ENCODE measurements at regions not wholly inside any gene's neighbourhood (a gene's known extent, or its start where the extent isn't known, plus 50 kb on each side); places are given as distances from the start of the nearest gene placed in this dataset.
"Not testable (repeated sequence)": the region's sequence is repeated elsewhere in the genome, so short reads cannot be mapped to it uniquely, and the experiment has no call there.

DNA sequence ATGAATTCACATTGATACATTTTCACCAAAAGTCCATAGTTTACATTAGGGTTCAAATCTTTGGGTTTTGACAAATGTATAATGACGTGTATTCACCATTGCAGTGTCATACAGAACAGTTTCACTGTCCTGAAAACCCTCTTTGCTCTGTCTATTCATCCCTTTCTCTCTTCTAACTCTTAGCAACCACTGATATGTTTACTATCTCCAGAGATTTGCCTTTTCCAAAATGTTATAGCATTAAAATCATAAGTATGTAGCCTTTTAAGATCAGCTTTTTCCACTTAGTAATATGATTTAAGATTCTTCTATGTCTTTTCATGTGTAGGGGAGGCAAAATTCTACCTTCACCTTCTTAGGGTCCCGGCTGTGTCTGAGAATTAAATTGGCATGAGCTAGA is 203.8 kb downstream of the TPRG1 start:
- DNase-seq: no peak

DNA sequence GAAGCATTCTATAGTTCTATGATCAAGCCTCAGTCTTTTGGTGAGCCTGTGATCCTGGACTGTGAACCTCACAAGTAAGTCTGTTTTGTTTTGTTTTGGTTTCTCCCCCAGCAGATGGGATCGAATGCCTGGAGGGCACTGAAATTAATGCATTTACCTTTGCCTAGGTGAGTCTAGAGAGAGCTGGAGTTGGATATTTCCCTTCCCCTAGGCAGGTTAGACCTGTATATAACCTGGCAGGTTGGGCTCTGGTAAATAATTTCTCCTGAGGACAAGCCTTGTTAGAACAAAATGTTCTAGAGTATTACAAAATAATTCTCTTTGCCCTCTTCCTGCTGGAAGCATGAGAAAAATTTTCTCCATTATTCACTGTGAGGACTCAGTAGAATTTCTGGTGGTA is 211.9 kb downstream of the TPRG1 start:
- no peak for DNase-seq

DNA sequence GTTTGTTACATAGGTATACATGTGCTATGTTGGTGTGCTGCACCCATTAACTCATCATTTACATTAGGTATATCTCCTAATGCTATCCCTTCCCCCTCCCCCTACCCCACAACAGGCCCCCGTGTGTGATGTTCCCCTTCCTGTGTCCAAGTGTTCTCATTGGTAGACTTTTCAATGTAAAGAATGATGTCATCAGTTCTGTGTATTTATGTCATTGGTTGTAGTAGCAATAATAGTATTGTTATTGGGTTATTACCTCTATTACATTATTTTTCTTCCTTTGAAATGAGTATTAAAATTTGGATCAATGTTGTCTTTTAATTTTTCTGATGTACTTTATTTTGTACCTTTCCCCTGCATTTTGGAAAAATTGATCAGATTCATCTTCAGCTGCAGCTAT is 214.1 kb downstream of the TPRG1 start:
- DNase-seq: not testable (repeated sequence)

DNA sequence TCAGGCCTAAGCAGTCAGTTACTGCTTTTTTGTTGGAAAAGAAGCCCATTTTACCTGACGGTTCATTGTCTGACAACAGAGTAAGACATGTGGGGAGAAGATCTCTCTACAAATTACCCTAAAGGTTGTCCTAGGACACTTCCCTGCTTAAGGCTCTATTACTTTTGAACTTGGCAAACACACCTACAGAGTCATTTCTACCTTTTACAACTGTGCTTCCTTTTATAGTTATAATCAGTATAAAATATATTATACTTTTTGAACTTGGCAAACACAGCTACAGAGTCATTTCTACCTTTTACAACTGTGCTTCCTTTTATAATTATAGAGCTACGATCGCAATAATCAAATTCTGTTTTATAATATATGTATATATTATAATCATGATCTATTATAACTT is 215.0 kb downstream of the TPRG1 start:
- no peak for DNase-seq

- DNase-seq: no peak
Measured at GRCh38 chr3:189389346-189389745, 217.6 kb downstream of the TPRG1 start.

- no peak for DNase-seq
Measured at GRCh38 chr3:189393598-189393997, 221.8 kb downstream of the TPRG1 start.

DNA sequence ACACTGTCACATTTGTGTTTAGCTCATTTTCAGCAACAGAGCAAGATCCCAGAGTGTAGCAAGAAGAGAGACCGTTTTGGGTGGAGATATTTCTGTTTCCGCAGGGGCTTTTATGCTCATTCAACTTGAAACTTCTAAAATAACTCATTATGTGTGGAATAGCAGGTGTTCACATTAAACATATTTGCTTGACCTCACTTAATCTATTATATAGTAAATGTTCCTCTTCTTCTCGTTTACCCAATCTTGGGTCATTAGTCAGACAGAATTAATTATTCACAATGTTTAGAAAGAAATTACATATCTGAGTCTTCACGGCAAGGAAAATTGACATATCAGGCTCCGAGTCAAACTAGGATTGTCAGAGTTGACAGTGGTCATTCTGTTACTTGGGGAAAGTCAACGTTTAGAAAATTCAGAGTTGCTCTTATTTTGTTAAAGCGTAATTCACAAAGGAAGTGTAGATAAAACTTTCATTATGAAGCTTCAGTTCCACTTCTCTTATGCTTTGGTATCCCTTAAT is 222.9 kb downstream of the TPRG1 start:
- no peak for DNase-seq

- DNase-seq: no peak
Measured at GRCh38 chr3:189395825-189396224, 224.1 kb downstream of the TPRG1 start.

GRCh38 chr3:189398656-189399055 is 226.9 kb downstream of the TPRG1 start:
- no peak for DNase-seq

DNA sequence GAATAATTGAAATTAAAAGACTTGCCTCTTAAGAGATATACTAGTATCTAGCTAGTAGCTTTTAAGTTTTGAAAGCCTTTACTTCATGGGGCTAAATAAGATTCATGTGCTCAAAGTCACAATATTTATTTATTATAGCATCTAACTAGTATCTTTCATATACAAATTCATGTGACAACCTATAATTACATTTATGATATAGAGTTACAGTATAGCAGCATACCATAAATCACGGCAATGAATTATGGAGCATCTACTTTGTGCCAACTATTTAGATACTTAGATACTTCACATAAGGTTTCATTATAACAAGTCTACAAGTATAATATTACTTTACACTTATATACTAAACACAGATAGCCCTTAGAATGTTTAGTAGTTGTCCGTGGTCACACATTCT is 229.4 kb downstream of the TPRG1 start:
- no peak for DNase-seq

GRCh38 chr3:189403194-189403593 is 228.0 kb upstream of the TP63 start:
- no peak for DNase-seq

DNA sequence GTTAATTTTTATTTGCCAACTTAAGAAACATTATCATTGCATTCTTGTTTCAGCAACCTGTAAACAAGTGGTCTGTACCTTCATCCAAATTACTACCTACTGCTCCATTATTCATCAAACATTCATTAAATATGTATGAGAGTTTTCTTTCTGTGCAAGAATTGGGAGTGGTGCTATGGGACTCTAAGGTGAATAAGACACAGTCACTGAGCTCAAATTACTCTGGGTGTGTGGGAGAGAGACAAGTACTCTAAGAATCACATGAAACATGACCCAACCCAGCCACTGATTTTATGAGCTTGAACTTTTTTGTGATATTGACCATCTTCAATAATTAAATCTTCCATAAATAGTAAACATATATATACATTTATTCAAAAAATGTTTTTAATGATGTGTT is 227.2 kb upstream of the TP63 start:
- no peak for DNase-seq

DNA sequence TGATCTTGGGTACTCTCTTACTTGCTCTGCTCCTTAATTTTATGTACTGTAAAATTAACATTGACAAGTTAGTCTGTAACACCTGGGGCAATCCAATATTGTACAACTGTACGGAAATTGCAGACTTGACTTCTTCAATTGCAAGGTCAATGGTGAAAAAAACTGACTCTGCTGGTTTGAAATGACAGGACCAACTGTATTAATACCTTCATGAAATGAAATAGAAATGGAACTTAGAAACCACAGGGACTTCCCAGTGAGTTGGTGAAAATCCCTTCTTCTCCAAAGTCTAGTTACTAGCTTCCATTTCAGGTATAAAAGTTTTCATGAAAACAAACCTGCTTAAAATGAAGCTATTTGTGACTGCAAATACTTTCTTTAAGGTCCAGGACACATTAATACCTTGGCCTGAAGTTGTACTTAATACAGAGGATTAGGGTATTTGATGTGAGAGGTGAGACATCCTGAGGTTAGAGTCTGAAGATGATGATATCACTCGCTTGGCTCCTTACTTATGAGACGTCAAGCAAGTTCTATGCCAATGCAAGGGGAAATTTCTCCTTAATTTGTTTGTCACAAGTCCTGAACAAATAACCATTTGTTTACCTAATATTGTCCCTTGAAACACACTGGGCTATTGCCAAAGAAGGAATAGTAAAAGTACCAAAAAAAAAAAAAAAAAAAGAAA is 226.2 kb upstream of the TP63 start:
- no peak for DNase-seq

GRCh38 chr3:189406148-189406547 is 225.0 kb upstream of the TP63 start:
- DNase-seq: no peak

GRCh38 chr3:189410522-189410921 is 220.7 kb upstream of the TP63 start:
- no peak for DNase-seq

GRCh38 chr3:189419038-189419437 is 212.2 kb upstream of the TP63 start:
- no peak for DNase-seq

- DNase-seq: no peak
Measured at GRCh38 chr3:189419683-189420082, 211.5 kb upstream of the TP63 start.

DNA sequence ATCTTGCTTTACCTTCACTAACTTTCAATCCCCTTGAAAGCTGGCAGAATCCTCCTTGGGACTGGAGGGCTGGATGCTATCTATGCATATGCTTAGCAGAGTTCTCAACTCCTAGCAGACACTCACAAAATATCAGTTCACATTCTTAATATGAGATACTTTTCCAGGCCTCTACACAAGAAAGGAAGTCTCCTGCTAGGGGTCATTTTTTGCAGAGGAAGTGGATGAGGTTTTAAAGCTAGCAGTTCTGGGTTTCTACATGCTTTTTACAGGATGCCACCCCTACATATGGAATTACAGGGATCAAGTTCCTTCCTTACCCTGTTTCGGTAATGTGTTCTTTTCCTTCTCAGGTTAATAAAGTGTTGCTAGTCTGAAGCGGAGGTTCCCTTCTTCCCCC is 206.3 kb upstream of the TP63 start:
- no peak for DNase-seq

DNA sequence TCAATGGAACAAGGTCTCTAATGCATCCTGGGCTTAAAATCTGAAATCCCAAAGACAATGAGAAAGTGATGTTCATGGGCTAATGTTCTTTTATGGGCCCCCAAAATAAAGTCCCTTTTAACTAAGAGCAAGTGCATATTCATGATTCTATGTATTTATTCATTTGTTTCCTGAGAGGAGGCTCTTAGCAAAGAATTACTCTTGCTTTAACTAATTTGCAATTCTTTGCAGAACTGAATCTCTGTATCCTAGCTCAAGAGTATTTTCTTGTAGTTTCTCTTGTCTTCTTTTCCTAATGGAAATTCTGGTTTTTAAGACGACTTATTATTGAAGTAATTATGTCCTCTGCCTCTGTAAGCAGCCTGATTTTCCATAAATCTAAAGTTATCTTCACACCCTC is 202.2 kb upstream of the TP63 start:
- no peak for DNase-seq

DNA sequence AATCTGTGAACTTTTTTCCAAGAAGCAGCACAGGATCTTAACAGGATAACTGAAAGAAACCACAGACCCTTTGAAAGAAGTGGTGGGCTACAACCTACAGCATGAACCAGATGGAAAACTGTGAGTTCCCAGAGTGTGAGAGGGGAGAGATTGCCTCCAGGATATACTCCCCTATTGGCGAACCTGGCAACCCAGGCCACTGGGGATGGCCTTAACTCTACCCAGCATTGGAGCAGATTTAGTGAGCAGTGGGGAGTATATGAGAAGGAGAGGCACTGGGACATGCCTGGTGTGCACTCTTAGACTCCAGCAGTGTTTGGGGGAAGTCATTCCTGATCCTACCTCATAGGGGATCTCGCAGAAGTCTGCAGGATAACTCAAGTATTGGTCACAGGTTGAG is 201.0 kb upstream of the TP63 start:
- no peak for DNase-seq

- not testable (repeated sequence) for DNase-seq
Measured at GRCh38 chr3:189442257-189442656, 188.9 kb upstream of the TP63 start.

DNA sequence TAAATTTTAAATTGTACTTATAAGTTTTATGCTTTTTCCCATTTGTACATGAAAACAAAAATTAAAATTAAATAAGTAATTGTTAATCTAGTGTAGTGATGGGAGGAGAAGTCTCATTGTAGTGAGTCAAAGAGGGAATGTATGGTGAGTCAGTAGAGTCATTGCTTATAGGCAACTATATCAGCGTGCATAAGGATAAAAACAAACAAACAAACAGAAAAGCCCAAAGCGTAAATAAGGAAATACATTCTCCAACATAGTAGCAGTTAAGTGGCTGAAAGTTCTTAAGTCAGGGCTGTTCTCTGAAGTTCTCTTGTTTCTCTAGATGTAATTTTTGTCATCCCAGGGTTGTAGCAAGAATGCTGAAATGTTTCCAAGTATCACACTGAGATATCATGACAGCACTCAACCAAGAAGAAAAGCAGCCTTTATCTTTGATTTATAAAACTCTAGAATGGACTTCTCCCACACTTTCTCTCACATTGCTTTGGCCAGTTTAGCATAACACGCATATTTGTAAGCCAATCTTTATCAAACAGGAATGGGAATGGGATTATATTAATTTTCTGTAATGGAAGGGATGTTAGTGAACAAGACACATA is 184.1 kb upstream of the TP63 start:
- DNase-seq: no peak

DNA sequence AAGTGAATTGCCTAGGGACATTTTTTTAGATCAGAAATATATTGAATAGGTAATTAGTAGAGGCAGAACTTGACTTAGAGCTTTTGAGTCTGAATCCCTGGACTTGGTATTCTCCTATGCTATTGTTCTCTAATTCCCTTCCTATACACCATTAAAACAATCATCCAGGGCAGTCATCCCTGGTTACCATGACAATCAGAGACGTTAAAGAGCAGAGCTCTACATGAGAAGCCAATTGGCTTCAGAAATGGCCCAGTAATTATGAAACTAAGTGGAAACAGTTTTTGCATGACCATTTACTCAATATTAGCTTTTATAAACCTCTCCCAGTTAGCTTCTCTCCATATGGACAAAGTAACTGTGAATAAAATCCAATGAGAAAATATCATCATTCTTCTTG is 182.1 kb upstream of the TP63 start:
- DNase-seq: no peak

GRCh38 chr3:189455009-189455408 is 176.2 kb upstream of the TP63 start:
- DNase-seq: no peak
